ENCODE measurements at regions not wholly inside any gene's neighbourhood (a gene's known extent, or its start where the extent isn't known, plus 50 kb on each side); places are given as distances from the start of the nearest gene placed in this dataset.

- Mint-ChIP-seq H3K27me3 (ENCODE audit: insufficient read depth) (no peaks in the 10 kb centered on the region), H3K4me1 (no peaks in the 10 kb centered on the region), H3K4me3 (no peak overlapping the region), H3K36me3 (ENCODE audit: low read depth) (no peaks in the 10 kb centered on the region), H3K9me3 (no peaks in the 10 kb centered on the region), H3K27ac (no peak overlapping the region)
- Histone ChIP-seq H3K27me3 (ENCODE audit: control insufficient read depth, insufficient read depth, low read length, poor library complexity, severe bottlenecking) (no peaks in the 10 kb centered on the region), H3K4me1 (ENCODE audit: control insufficient read depth, insufficient read depth, low read length) (no peaks in the 10 kb centered on the region), H3K27ac (ENCODE audit: low read depth, low read length) (no peak overlapping the region), H3K9ac (ENCODE audit: extremely low read depth, low read length, poor library complexity, severe bottlenecking) (no peak overlapping the region), H3K4me3 (ENCODE audit: low read length) (no peak overlapping the region), H3K9me3 (ENCODE audit: control insufficient read depth, low read length) (peaks cover 3% of the 10 kb centered on the region), H3K36me3 (ENCODE audit: control insufficient read depth, insufficient read depth, low read length) (no peaks in the 10 kb centered on the region)
- TF ChIP-seq CTCF (conservative IDR thresholded peaks at IDR 0.05): no peak
- DNase-seq: no peak
- 88 to 90% methylated on average over 12 to 17 of the region's 17 CpGs for WGBS, 2 experiments (ENCODE audit: insufficient coverage in 1 of 2, insufficient read length in 1 of 2)
Measured at GRCh38 chr2:3040496-3041140, 337.0 kb downstream of the EIPR1 start.

DNA sequence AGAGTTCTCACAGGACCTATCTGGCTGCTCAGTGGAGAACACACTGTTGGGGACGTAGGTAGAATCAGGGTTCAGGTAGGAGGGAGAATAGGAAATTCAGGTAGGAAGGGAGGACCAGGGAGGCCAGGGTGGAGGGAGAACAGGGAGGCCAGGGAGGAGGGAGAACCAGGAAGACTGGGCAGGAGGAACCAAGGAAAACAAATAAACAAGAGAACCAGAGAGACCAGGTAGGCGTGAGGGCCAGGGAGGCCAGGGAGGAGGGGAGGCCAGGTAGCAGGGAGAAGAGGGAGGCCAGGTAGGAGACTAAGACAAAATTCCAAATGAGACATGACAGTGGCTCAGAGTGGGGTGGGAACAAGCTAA, 337.6 kb downstream of the EIPR1 start:
- Histone ChIP-seq H3K27ac (ENCODE audit: low read depth, low read length) (no peak overlapping the region), H3K4me3 (ENCODE audit: low read length) (no peak overlapping the region), H3K9ac (ENCODE audit: extremely low read depth, low read length, poor library complexity, severe bottlenecking) (no peak overlapping the region), H3K4me1 (ENCODE audit: control insufficient read depth, insufficient read depth, low read length) (no peaks in the 10 kb centered on the region), H3K9me3 (ENCODE audit: control insufficient read depth, low read length) (no peaks in the 10 kb centered on the region), H3K36me3 (ENCODE audit: control insufficient read depth, insufficient read depth, low read length) (no peaks in the 10 kb centered on the region), H3K27me3 (ENCODE audit: control insufficient read depth, insufficient read depth, low read length, poor library complexity, severe bottlenecking) (no peaks in the 10 kb centered on the region)
- Mint-ChIP-seq H3K27ac (no peak overlapping the region), H3K27me3 (ENCODE audit: insufficient read depth) (no peaks in the 10 kb centered on the region), H3K4me3 (no peak overlapping the region), H3K4me1 (no peaks in the 10 kb centered on the region), H3K36me3 (ENCODE audit: low read depth) (no peaks in the 10 kb centered on the region), H3K9me3 (no peaks in the 10 kb centered on the region)
- no peak for TF ChIP-seq CTCF (conservative IDR thresholded peaks at IDR 0.05)
- DNase-seq: no peak
- 85 to 100% methylated on average over 2 of the region's 2 CpGs for WGBS, 2 experiments (ENCODE audit: insufficient coverage in 1 of 2, insufficient read length in 1 of 2)

- Mint-ChIP-seq H3K9me3 (no peaks in the 10 kb centered on the region), H3K4me1 (no peaks in the 10 kb centered on the region), H3K36me3 (ENCODE audit: low read depth) (no peaks in the 10 kb centered on the region), H3K4me3 (no peak overlapping the region), H3K27ac (no peak overlapping the region), H3K27me3 (ENCODE audit: insufficient read depth) (no peaks in the 10 kb centered on the region)
- Histone ChIP-seq H3K9me3 (ENCODE audit: control insufficient read depth, low read length) (no peaks in the 10 kb centered on the region), H3K27me3 (ENCODE audit: control insufficient read depth, insufficient read depth, low read length, poor library complexity, severe bottlenecking) (no peaks in the 10 kb centered on the region), H3K9ac (ENCODE audit: extremely low read depth, low read length, poor library complexity, severe bottlenecking) (no peak overlapping the region), H3K27ac (ENCODE audit: low read depth, low read length) (no peak overlapping the region), H3K36me3 (ENCODE audit: control insufficient read depth, insufficient read depth, low read length) (no peaks in the 10 kb centered on the region), H3K4me3 (ENCODE audit: low read length) (no peak overlapping the region), H3K4me1 (ENCODE audit: control insufficient read depth, insufficient read depth, low read length) (no peaks in the 10 kb centered on the region)
- no peak for DNase-seq
- WGBS, 2 experiments (ENCODE audit: insufficient coverage in 1 of 2, insufficient read length in 1 of 2): 87% methylated on average over 10 to 16 of the region's 16 CpGs
- TF ChIP-seq CTCF (conservative IDR thresholded peaks at IDR 0.05): no peak
Measured at GRCh38 chr2:3039188-3040065, 338.2 kb downstream of the EIPR1 start.
